CD8-positive, alpha-beta memory T cell (primary cell): ENCODE measurements at regions not wholly inside any gene's neighbourhood (a gene's known extent, or its start where the extent isn't known, plus 50 kb on each side); places are given as distances from the start of the nearest gene placed in this dataset.
"Not testable (repeated sequence)": the region's sequence is repeated elsewhere in the genome, so short reads cannot be mapped to it uniquely, and the experiment has no call there.

Experiments
- CTCF ChIA-PET: fragments of 350-600 bp; sonication (Branson Sonifier 250); formaldehyde crosslinking; loops from one replicate; lab custom pipeline; 2021; ENCODE audit warnings: antibody characterized with exemption; lab: Charles Lee
- POLR2A ChIA-PET: fragments of 350-600 bp; sonication (Branson Sonifier 250); formaldehyde crosslinking; loops from one replicate; lab custom pipeline; 2021; ENCODE audit warnings: antibody characterized with exemption; lab: Charles Lee
- DNase-seq, 5 donors: peaks; one replicate each; pipeline versions ENCODE4 v3.0.0 to v3.0.0-alpha.2; 2020 to 2022; ENCODE audit warnings: mixed read lengths in 1 of 5
- H3K27ac ChIP-seq: one replicate; pipeline ENCODE4 v1.7.0; 2013; ENCODE audit warnings: low read depth, mild to moderate bottlenecking, low read length, moderate library complexity
- H3K27me3 ChIP-seq: 2 replicates; pipeline ENCODE4 v1.7.0; 2013; ENCODE audit warnings: low read length, mild to moderate bottlenecking; ENCODE audit not compliant: insufficient read depth, poor library complexity, severe bottlenecking
- H3K36me3 ChIP-seq: 2 replicates; pipeline ENCODE4 v1.7.0; 2013; ENCODE audit warnings: mild to moderate bottlenecking, low read length, moderate library complexity; ENCODE audit not compliant: insufficient read depth
- H3K4me1 ChIP-seq: 2 replicates; pipeline ENCODE4 v1.7.0; 2013; ENCODE audit warnings: mild to moderate bottlenecking, low read length, moderate library complexity; ENCODE audit not compliant: insufficient read depth
- H3K4me3 ChIP-seq: 2 replicates; pipeline ENCODE4 v1.7.0; 2013; ENCODE audit warnings: mild to moderate bottlenecking, low read length
- H3K9me3 ChIP-seq: 2 replicates; pipeline ENCODE4 v1.7.0; 2013; ENCODE audit warnings: mild to moderate bottlenecking, low read length
- H3K27ac Mint-ChIP-seq, 8 donors: one replicate each; pipeline ENCODE4 v1.8.0; 2020 to 2021; ENCODE audit warnings: mixed read lengths in 8 of 8, mild to moderate bottlenecking in 6 of 8, inconsistent platforms in 3 of 8, moderate library complexity in 3 of 8
- H3K27me3 Mint-ChIP-seq, 2 donors: one replicate each; pipeline ENCODE4 v1.8.0; 2020 to 2021; ENCODE audit warnings: mixed read lengths in 2 of 2, mild to moderate bottlenecking in 1 of 2, moderate library complexity in 1 of 2
- H3K36me3 Mint-ChIP-seq, 3 donors: one replicate each; pipeline ENCODE4 v1.8.0; 2020 to 2021; ENCODE audit warnings: mixed read lengths in 3 of 3, inconsistent platforms in 1 of 3, mild to moderate bottlenecking in 1 of 3
- H3K4me1 Mint-ChIP-seq, 3 donors: one replicate each; pipeline ENCODE4 v1.8.0; 2020 to 2021; ENCODE audit warnings: mixed read lengths in 3 of 3, inconsistent platforms in 1 of 3, mild to moderate bottlenecking in 1 of 3
- H3K4me3 Mint-ChIP-seq, 7 donors: one replicate each; pipeline ENCODE4 v1.8.0; 2020 to 2021; ENCODE audit warnings: mixed read lengths in 7 of 7, mild to moderate bottlenecking in 6 of 7, moderate library complexity in 4 of 7, inconsistent platforms in 2 of 7
- H3K9me3 Mint-ChIP-seq, 5 donors: one replicate each; pipeline ENCODE4 v1.8.0; 2020 to 2022; ENCODE audit warnings: mixed read lengths in 5 of 5, mild to moderate bottlenecking in 3 of 5, moderate library complexity in 2 of 5, inconsistent platforms in 1 of 5

- H3K9me3 ChIP-seq: no peaks in the 10 kb centered on the region
- H3K4me3 ChIP-seq: no peak overlapping the region
- H3K27ac Mint-ChIP-seq: no peak overlapping the region
- H3K27me3 ChIP-seq: no peaks in the 10 kb centered on the region
- DNase-seq: no peak
- H3K36me3 ChIP-seq: no peaks in the 10 kb centered on the region
- no peaks in the 10 kb centered on the region for H3K36me3 Mint-ChIP-seq
- no peaks in the 10 kb centered on the region for H3K4me1 Mint-ChIP-seq
- no peaks in the 10 kb centered on the region for H3K4me1 ChIP-seq
- ChIA-PET POLR2A (no interaction called here), CTCF (no interaction called here)
- peaks cover 3 to 10% (median 5%) of the 10 kb centered on the region in 5 donors for H3K9me3 Mint-ChIP-seq
- H3K4me3 Mint-ChIP-seq: no peak overlapping the region
- H3K27me3 Mint-ChIP-seq: no peaks in the 10 kb centered on the region
- H3K27ac ChIP-seq: no peak overlapping the region
These were observed 548.1 kb upstream of the C9orf72 start for GRCh38 chr9:28121366-28121765.

- ChIA-PET POLR2A (no interaction called here), CTCF (no interaction called here)
- Mint-ChIP-seq H3K27ac (no peak overlapping the region), H3K4me1 (no peaks in the 10 kb centered on the region), H3K9me3 (peaks cover 0 to 11% (median 8%) of the 10 kb centered on the region in 5 donors), H3K27me3 (no peaks in the 10 kb centered on the region), H3K36me3 (no peaks in the 10 kb centered on the region), H3K4me3 (no peak overlapping the region)
- Histone ChIP-seq H3K4me3 (no peak overlapping the region), H3K4me1 (no peaks in the 10 kb centered on the region), H3K27me3 (no peaks in the 10 kb centered on the region), H3K9me3 (no peaks in the 10 kb centered on the region), H3K27ac (no peak overlapping the region), H3K36me3 (no peaks in the 10 kb centered on the region)
- DNase-seq: no peak
These were observed 551.6 kb upstream of the C9orf72 start for GRCh38 chr9:28124917-28125316.

GRCh38 chr9:28127101-28127500 lies 553.8 kb upstream of the C9orf72 start:
- H3K9me3 Mint-ChIP-seq: peaks cover 0 to 17% (median 5%) of the 10 kb centered on the region in 5 donors
- H3K27me3 Mint-ChIP-seq: no peaks in the 10 kb centered on the region
- H3K36me3 Mint-ChIP-seq: no peaks in the 10 kb centered on the region
- no peak overlapping the region for H3K4me3 ChIP-seq
- no peaks in the 10 kb centered on the region for H3K9me3 ChIP-seq
- POLR2A ChIA-PET: no interaction called here
- H3K27me3 ChIP-seq: no peaks in the 10 kb centered on the region
- H3K36me3 ChIP-seq: no peaks in the 10 kb centered on the region
- H3K27ac Mint-ChIP-seq: no peak overlapping the region
- DNase-seq: no peak
- CTCF ChIA-PET: no interaction called here
- no peaks in the 10 kb centered on the region for H3K4me1 Mint-ChIP-seq
- no peak overlapping the region for H3K27ac ChIP-seq
- no peaks in the 10 kb centered on the region for H3K4me1 ChIP-seq
- no peak overlapping the region for H3K4me3 Mint-ChIP-seq

- no peaks in the 10 kb centered on the region for H3K27me3 ChIP-seq
- H3K4me1 ChIP-seq: no peaks in the 10 kb centered on the region
- Mint-ChIP-seq H3K4me3 (no peak overlapping the region), H3K36me3 (no peaks in the 10 kb centered on the region), H3K9me3 (peaks cover 0 to 9% (median 0%) of the 10 kb centered on the region in 5 donors), H3K27me3 (no peaks in the 10 kb centered on the region), H3K27ac (no peak overlapping the region), H3K4me1 (no peaks in the 10 kb centered on the region)
- H3K36me3 ChIP-seq: no peaks in the 10 kb centered on the region
- ChIA-PET CTCF (no interaction called here), POLR2A (no interaction called here)
- no peak overlapping the region for H3K4me3 ChIP-seq
- no peak overlapping the region for H3K27ac ChIP-seq
- H3K9me3 ChIP-seq: no peaks in the 10 kb centered on the region
- no peak for DNase-seq
These were observed 561.2 kb upstream of the C9orf72 start for GRCh38 chr9:28134446-28134976.

GRCh38 chr9:28135549-28135948 lies 562.3 kb upstream of the C9orf72 start:
- Histone ChIP-seq H3K4me1 (no peaks in the 10 kb centered on the region), H3K27ac (no peak overlapping the region), H3K4me3 (no peak overlapping the region), H3K36me3 (no peaks in the 10 kb centered on the region), H3K27me3 (no peaks in the 10 kb centered on the region), H3K9me3 (no peaks in the 10 kb centered on the region)
- no peak overlapping the region for H3K27ac Mint-ChIP-seq
- DNase-seq: no peak
- POLR2A ChIA-PET: no interaction called here
- H3K9me3 Mint-ChIP-seq: peaks cover 0 to 9% (median 0%) of the 10 kb centered on the region in 5 donors
- H3K4me3 Mint-ChIP-seq: no peak overlapping the region
- CTCF ChIA-PET: no interaction called here
- H3K27me3 Mint-ChIP-seq: no peaks in the 10 kb centered on the region
- no peaks in the 10 kb centered on the region for H3K4me1 Mint-ChIP-seq
- H3K36me3 Mint-ChIP-seq: no peaks in the 10 kb centered on the region

GRCh38 chr9:28136113-28136512 lies 562.8 kb upstream of the C9orf72 start:
- no peaks in the 10 kb centered on the region for H3K4me1 ChIP-seq
- DNase-seq: no peak
- no peaks in the 10 kb centered on the region for H3K4me1 Mint-ChIP-seq
- H3K9me3 Mint-ChIP-seq: peaks cover 0 to 6% (median 0%) of the 10 kb centered on the region in 5 donors
- H3K27ac ChIP-seq: no peak overlapping the region
- CTCF ChIA-PET: no interaction called here
- no peaks in the 10 kb centered on the region for H3K27me3 Mint-ChIP-seq
- no peaks in the 10 kb centered on the region for H3K36me3 Mint-ChIP-seq
- H3K9me3 ChIP-seq: no peaks in the 10 kb centered on the region
- H3K27me3 ChIP-seq: no peaks in the 10 kb centered on the region
- H3K36me3 ChIP-seq: no peaks in the 10 kb centered on the region
- H3K4me3 ChIP-seq: no peak overlapping the region
- POLR2A ChIA-PET: no interaction called here
- H3K27ac Mint-ChIP-seq: no peak overlapping the region
- H3K4me3 Mint-ChIP-seq: no peak overlapping the region

- H3K9me3 ChIP-seq, CTCF ChIA-PET, H3K27ac ChIP-seq, H3K27ac Mint-ChIP-seq, H3K36me3 Mint-ChIP-seq, H3K9me3 Mint-ChIP-seq, H3K4me1 Mint-ChIP-seq, H3K4me3 ChIP-seq, H3K36me3 ChIP-seq, DNase-seq, H3K27me3 ChIP-seq, H3K4me3 Mint-ChIP-seq, H3K4me1 ChIP-seq, H3K27me3 Mint-ChIP-seq, POLR2A ChIA-PET: not testable (repeated sequence)
These were observed 574.1 kb upstream of the C9orf72 start for GRCh38 chr9:28147430-28147829.

- POLR2A ChIA-PET, H3K36me3 Mint-ChIP-seq: not testable (repeated sequence)
These were observed 574.8 kb upstream of the C9orf72 start for GRCh38 chr9:28147923-28148597.

More at GRCh38 chr9:28147923-28148597, 574.8 kb upstream of the C9orf72 start:
- H3K9me3 Mint-ChIP-seq, H3K4me1 ChIP-seq, H3K4me1 Mint-ChIP-seq, H3K9me3 ChIP-seq, H3K4me3 Mint-ChIP-seq, H3K27ac ChIP-seq, H3K27me3 Mint-ChIP-seq, H3K27me3 ChIP-seq, H3K36me3 ChIP-seq, H3K27ac Mint-ChIP-seq, H3K4me3 ChIP-seq, DNase-seq, CTCF ChIA-PET: not testable (repeated sequence)
